ENCODE measurements at regions not wholly inside any gene's neighbourhood (a gene's known extent, or its start where the extent isn't known, plus 50 kb on each side); places are given as distances from the start of the nearest gene placed in this dataset.

GRCh38 chr4:74613266-74613665, 168.3 kb downstream of the AREG start:
- no peak for DNase-seq (ENCODE audit: low read depth in 1 of 2, low spot score in 1 of 2)

- no peak for DNase-seq (ENCODE audit: low read depth in 1 of 2, low spot score in 1 of 2)
These were observed 170.5 kb downstream of the AREG start for GRCh38 chr4:74615411-74615810.

- DNase-seq (ENCODE audit: low read depth in 1 of 2, low spot score in 1 of 2) = no peak
These were observed 173.2 kb downstream of the AREG start for GRCh38 chr4:74618166-74618565.

GRCh38 chr4:74618659-74619058, 173.7 kb downstream of the AREG start:
- no peak for DNase-seq (ENCODE audit: low read depth in 1 of 2, low spot score in 1 of 2)

GRCh38 chr4:74619931-74620702, 174.2 kb downstream of the BTC start:
- no peak for DNase-seq (ENCODE audit: low read depth in 1 of 2, low spot score in 1 of 2)

GRCh38 chr4:74621616-74622015, 172.7 kb downstream of the BTC start:
- no peak for DNase-seq (ENCODE audit: low read depth in 1 of 2, low spot score in 1 of 2)

GRCh38 chr4:74623041-74623440, 171.3 kb downstream of the BTC start:
- DNase-seq (ENCODE audit: low read depth in 1 of 2, low spot score in 1 of 2) = no peak

GRCh38 chr4:74624351-74625151, 169.8 kb downstream of the BTC start:
- DNase-seq (ENCODE audit: low read depth in 1 of 2, low spot score in 1 of 2) = no peak

GRCh38 chr4:74625981-74626380, 168.3 kb downstream of the BTC start:
- no peak for DNase-seq (ENCODE audit: low read depth in 1 of 2, low spot score in 1 of 2)

- no peak for DNase-seq (ENCODE audit: low read depth in 1 of 2, low spot score in 1 of 2)
These were observed 167.2 kb downstream of the BTC start for GRCh38 chr4:74627093-74627492.

GRCh38 chr4:74627504-74627903, 166.8 kb downstream of the BTC start:
- DNase-seq (ENCODE audit: low read depth in 1 of 2, low spot score in 1 of 2) = no peak

GRCh38 chr4:74628852-74629620, 165.3 kb downstream of the BTC start:
- no peak for DNase-seq (ENCODE audit: low read depth in 1 of 2, low spot score in 1 of 2)

- DNase-seq (ENCODE audit: low read depth in 1 of 2, low spot score in 1 of 2) = no peak
These were observed 163.8 kb downstream of the BTC start for GRCh38 chr4:74630551-74630950.

GRCh38 chr4:74631338-74631737, 163.0 kb downstream of the BTC start:
- no peak for DNase-seq (ENCODE audit: low read depth in 1 of 2, low spot score in 1 of 2)

- no peak for DNase-seq (ENCODE audit: low read depth in 1 of 2, low spot score in 1 of 2)
These were observed 162.3 kb downstream of the BTC start for GRCh38 chr4:74631988-74632387.

GRCh38 chr4:74632634-74633033, 161.7 kb downstream of the BTC start:
- no peak for DNase-seq (ENCODE audit: low read depth in 1 of 2, low spot score in 1 of 2)

GRCh38 chr4:74635074-74635473, 159.2 kb downstream of the BTC start:
- no peak for DNase-seq (ENCODE audit: low read depth in 1 of 2, low spot score in 1 of 2)

GRCh38 chr4:74635490-74636123, 158.7 kb downstream of the BTC start:
- no peak for DNase-seq (ENCODE audit: low read depth in 1 of 2, low spot score in 1 of 2)

- no peak for DNase-seq (ENCODE audit: low read depth in 1 of 2, low spot score in 1 of 2)
These were observed 156.3 kb downstream of the BTC start for GRCh38 chr4:74638001-74638400.

GRCh38 chr4:74638689-74639088, 155.6 kb downstream of the BTC start:
- DNase-seq (ENCODE audit: low read depth in 1 of 2, low spot score in 1 of 2) = no peak

Measured in activated T-helper 1 cell treated with anti-CD3 and anti-CD28 coated beads, Interleukin-2, amount 50 U/mL, for 16 hours (primary cell).